ENCODE measurements at regions not wholly inside any gene's neighbourhood (a gene's known extent, or its start where the extent isn't known, plus 50 kb on each side); places are given as distances from the start of the nearest gene placed in this dataset.

- TF ChIP-seq CTCF (IDR thresholded peaks at IDR 0.05) = no peak
- no peak for TF ChIP-seq EZH2 (IDR thresholded peaks at IDR 0.05; ENCODE audit: borderline replicate concordance, insufficient read depth, low read depth, low read length, poor library complexity, severe bottlenecking)
Observed at GRCh38 chr4:140277576-140277975, 95.9 kb upstream of the SCOC start.

All from B cell (primary cell).